Liver (tissue), 8 donors: ENCODE measurements at regions not wholly inside any gene's neighbourhood (a gene's known extent, or its start where the extent isn't known, plus 50 kb on each side); places are given as distances from the start of the nearest gene placed in this dataset.

Source experiments
- DNase-seq: peaks from one replicate; pipeline ENCODE4 v3.0.0-alpha.2; 2017; ENCODE audit warnings: low spot score
- H3K27ac ChIP-seq, 2 donors: one replicate each; pipeline ENCODE4 v1.7.0; 2013; ENCODE audit warnings: inconsistent platforms in 2 of 2, low read length in 2 of 2, control low read depth in 1 of 2, low read depth in 1 of 2, mild to moderate bottlenecking in 1 of 2
- H3K27me3 ChIP-seq, 4 donors: one replicate each; pipeline versions ENCODE4 v1.6.1 to v1.7.0; 2013; ENCODE audit warnings: low read length in 3 of 4, inconsistent platforms in 1 of 4, mild to moderate bottlenecking in 1 of 4, moderate library complexity in 1 of 4; ENCODE audit not compliant: control insufficient read depth in 4 of 4, insufficient read depth in 4 of 4
- H3K36me3 ChIP-seq, 4 donors: one replicate each; pipeline versions ENCODE4 v1.6.1 to v1.7.0; 2013; ENCODE audit warnings: low read length in 3 of 4, mild to moderate bottlenecking in 3 of 4, low read depth in 1 of 4, moderate library complexity in 1 of 4; ENCODE audit not compliant: control insufficient read depth in 4 of 4, insufficient read depth in 3 of 4
- H3K4me1 ChIP-seq, 4 donors: one replicate each; pipeline versions ENCODE4 v1.6.1 to v1.7.0; 2013; ENCODE audit warnings: low read length in 3 of 4, mild to moderate bottlenecking in 3 of 4, moderate library complexity in 1 of 4; ENCODE audit not compliant: control insufficient read depth in 4 of 4, insufficient read depth in 4 of 4
- H3K4me3 ChIP-seq, 3 donors: one replicate each; pipeline versions ENCODE4 v1.6.1 to v1.7.0; 2013; ENCODE audit warnings: low read length in 3 of 3, control low read depth in 1 of 3, low read depth in 1 of 3, mild to moderate bottlenecking in 1 of 3
- H3K9ac ChIP-seq, 2 donors: one replicate each; pipeline ENCODE4 v1.7.0; 2013; ENCODE audit warnings: low read length in 2 of 2, mild to moderate bottlenecking in 2 of 2, moderate library complexity in 2 of 2, control low read depth in 1 of 2, low read depth in 1 of 2
- H3K9me3 ChIP-seq, 4 donors: one replicate each; pipeline versions ENCODE4 v1.6.1 to v1.7.0; 2013; ENCODE audit warnings: low read length in 3 of 4; ENCODE audit not compliant: control insufficient read depth in 4 of 4
- ATF3 ChIP-seq: IDR thresholded peaks from 2 replicates; pipeline ENCODE4 v1.6.1; 2016; ENCODE audit warnings: antibody characterized with exemption
- CTCF ChIP-seq: fragments of 150-350 bp; IDR thresholded peaks from 2 replicates; pipeline ENCODE4 v1.5.1; 2017; ENCODE audit warnings: improper control_type of control experiment, low read depth, low read length; ENCODE audit not compliant: missing input control
- EGR1 ChIP-seq, 2 donors: IDR thresholded peaks; 2 replicates each; pipeline ENCODE4 v1.6.1; 2016 to 2018; ENCODE audit warnings: antibody characterized with exemption in 2 of 2, low read depth in 2 of 2
- FOXA1 ChIP-seq: IDR thresholded peaks from 2 replicates; pipeline ENCODE4 v1.6.1; 2016; ENCODE audit warnings: antibody characterized with exemption
- FOXA2 ChIP-seq: IDR thresholded peaks from 2 replicates; pipeline ENCODE4 v1.6.1; 2016; ENCODE audit warnings: antibody characterized with exemption
- GABPA ChIP-seq, 2 donors: IDR thresholded peaks in 1 of 2; conservative IDR thresholded peaks in 1 of 2; 2 replicates each; pipeline ENCODE4 v1.6.1; 2016; ENCODE audit warnings: antibody characterized with exemption in 2 of 2, mild to moderate bottlenecking in 1 of 2, moderate library complexity in 1 of 2
- HNF4A ChIP-seq, 2 donors: conservative IDR thresholded peaks; 2 replicates each; pipeline ENCODE4 v1.6.1; 2016; ENCODE audit warnings: antibody characterized with exemption in 2 of 2, mild to moderate bottlenecking in 2 of 2
- HNF4G ChIP-seq: IDR thresholded peaks from 2 replicates; pipeline ENCODE4 v1.6.1; 2016; ENCODE audit warnings: antibody characterized with exemption
- JUND ChIP-seq, 2 donors: IDR thresholded peaks; 2 replicates each; pipeline ENCODE4 v1.6.1; 2016; ENCODE audit warnings: antibody characterized with exemption in 2 of 2
- MAX ChIP-seq: IDR thresholded peaks from 2 replicates; pipeline ENCODE4 v1.6.1; 2016; ENCODE audit warnings: antibody characterized with exemption
- NR2F2 ChIP-seq: IDR thresholded peaks from 2 replicates; pipeline ENCODE4 v1.6.1; 2016; ENCODE audit warnings: antibody characterized with exemption
- RAD21 ChIP-seq, 2 donors: IDR thresholded peaks; 2 replicates each; pipeline ENCODE4 v1.6.1; 2016; ENCODE audit warnings: antibody characterized with exemption in 2 of 2, mild to moderate bottlenecking in 2 of 2
- RXRA ChIP-seq, 2 donors: IDR thresholded peaks; 2 replicates each; pipeline ENCODE4 v1.6.1; 2017 to 2018; ENCODE audit warnings: antibody characterized with exemption in 2 of 2, mild to moderate bottlenecking in 1 of 2
- YY1 ChIP-seq: IDR thresholded peaks from 2 replicates; pipeline ENCODE4 v1.6.1; 2016; ENCODE audit warnings: antibody characterized with exemption, mild to moderate bottlenecking
- WGBS: extraction: QIAGEN DNeasy Blood & Tissue Kit; methylation state at CpG from one replicate; pipeline ENCODE4 v1.1.7; 2013; 5-methylcytosine and 5-hydroxymethylcytosine counted together
- TF ChIP-seq, protein P1 (sequence below): IDR thresholded peaks from 2 replicates; pipeline ENCODE4 v1.6.1; 2016; ENCODE audit warnings: antibody characterized with exemption, mild to moderate bottlenecking
- donor health status: healthy.
- donor health status: healthy.
- donor health status: healthy.
- donor health status: healthy.
- donor health status: healthy.

- TF ChIP-seq MAX (no peak), YY1 (no peak), EGR1 (IDR thresholded peaks at IDR 0.05; ENCODE audit: low read depth in 2 of 2) (no peak), HNF4A (conservative IDR thresholded peaks at IDR 0.05) (no peak), RAD21 (IDR thresholded peaks at IDR 0.05) (no peak), JUND (IDR thresholded peaks at IDR 0.05) (no peak), RXRA (IDR thresholded peaks at IDR 0.05) (no peak), CTCF (no peak)
- no peaks in the 10 kb centered on the region for H3K9me3 ChIP-seq
- H3K4me3 ChIP-seq, result no peak overlapping the region
- no peak overlapping the region for H3K9ac ChIP-seq
- H3K27me3 ChIP-seq, result no peaks in the 10 kb centered on the region
- no peaks in the 10 kb centered on the region for H3K36me3 ChIP-seq
- H3K4me1 ChIP-seq, result no peaks in the 10 kb centered on the region
- no peak overlapping the region for H3K27ac ChIP-seq
- no peak for DNase-seq
- 72% methylated on average over 5 of the region's 5 CpGs for WGBS
Observed at GRCh38 chr17:15123593-15124263, 141.4 kb downstream of the PMP22 start.

GRCh38 chr17:15122857-15123256 lies 142.3 kb downstream of the PMP22 start:
- no peak for DNase-seq
- H3K4me1 ChIP-seq, result no peaks in the 10 kb centered on the region
- H3K36me3 ChIP-seq, result no peaks in the 10 kb centered on the region
- 58% methylated on average over 4 of the region's 4 CpGs for WGBS
- no peak overlapping the region for H3K4me3 ChIP-seq
- peaks cover 0 to 6% (median 1%) of the 10 kb centered on the region in 4 donors for H3K9me3 ChIP-seq
- TF ChIP-seq NR2F2 (no peak), CTCF (no peak), FOXA1 (no peak), HNF4G (no peak), GABPA (IDR thresholded peaks at IDR 0.05 in 1 of 2, conservative IDR thresholded peaks at IDR 0.05 in 1 of 2) (no peak), FOXA2 (no peak), RXRA (IDR thresholded peaks at IDR 0.05) (no peak), HNF4A (conservative IDR thresholded peaks at IDR 0.05) (no peak), ATF3 (no peak)
- TF ChIP-seq, protein P1, sequence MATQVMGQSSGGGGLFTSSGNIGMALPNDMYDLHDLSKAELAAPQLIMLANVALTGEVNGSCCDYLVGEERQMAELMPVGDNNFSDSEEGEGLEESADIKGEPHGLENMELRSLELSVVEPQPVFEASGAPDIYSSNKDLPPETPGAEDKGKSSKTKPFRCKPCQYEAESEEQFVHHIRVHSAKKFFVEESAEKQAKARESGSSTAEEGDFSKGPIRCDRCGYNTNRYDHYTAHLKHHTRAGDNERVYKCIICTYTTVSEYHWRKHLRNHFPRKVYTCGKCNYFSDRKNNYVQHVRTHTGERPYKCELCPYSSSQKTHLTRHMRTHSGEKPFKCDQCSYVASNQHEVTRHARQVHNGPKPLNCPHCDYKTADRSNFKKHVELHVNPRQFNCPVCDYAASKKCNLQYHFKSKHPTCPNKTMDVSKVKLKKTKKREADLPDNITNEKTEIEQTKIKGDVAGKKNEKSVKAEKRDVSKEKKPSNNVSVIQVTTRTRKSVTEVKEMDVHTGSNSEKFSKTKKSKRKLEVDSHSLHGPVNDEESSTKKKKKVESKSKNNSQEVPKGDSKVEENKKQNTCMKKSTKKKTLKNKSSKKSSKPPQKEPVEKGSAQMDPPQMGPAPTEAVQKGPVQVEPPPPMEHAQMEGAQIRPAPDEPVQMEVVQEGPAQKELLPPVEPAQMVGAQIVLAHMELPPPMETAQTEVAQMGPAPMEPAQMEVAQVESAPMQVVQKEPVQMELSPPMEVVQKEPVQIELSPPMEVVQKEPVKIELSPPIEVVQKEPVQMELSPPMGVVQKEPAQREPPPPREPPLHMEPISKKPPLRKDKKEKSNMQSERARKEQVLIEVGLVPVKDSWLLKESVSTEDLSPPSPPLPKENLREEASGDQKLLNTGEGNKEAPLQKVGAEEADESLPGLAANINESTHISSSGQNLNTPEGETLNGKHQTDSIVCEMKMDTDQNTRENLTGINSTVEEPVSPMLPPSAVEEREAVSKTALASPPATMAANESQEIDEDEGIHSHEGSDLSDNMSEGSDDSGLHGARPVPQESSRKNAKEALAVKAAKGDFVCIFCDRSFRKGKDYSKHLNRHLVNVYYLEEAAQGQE, result no peak
- no peak overlapping the region for H3K27ac ChIP-seq
- no peaks in the 10 kb centered on the region for H3K27me3 ChIP-seq
- no peak overlapping the region for H3K9ac ChIP-seq
